GM10248 (cell line): ENCODE measurements at regions not wholly inside any gene's neighbourhood (a gene's known extent, or its start where the extent isn't known, plus 50 kb on each side); places are given as distances from the start of the nearest gene placed in this dataset.

Source experiments
- CTCF ChIA-PET: fragments of 300-600 bp; sonication (Branson Sonifier 250); formaldehyde crosslinking; extraction: SDS; loops from one replicate; lab custom pipeline; 2021; ENCODE audit warnings: antibody characterized with exemption; lab: Yijun Ruan, JAX
- POLR2A ChIA-PET: fragments of 350-650 bp; sonication (Branson Sonifier 250); formaldehyde crosslinking; extraction: SDS; loops from one replicate; lab custom pipeline; 2020; ENCODE audit warnings: antibody characterized with exemption; lab: Yijun Ruan, JAX
- DNase-seq: peaks from one replicate; pipeline ENCODE4 v3.0.0; 2012; ENCODE audit errors: extremely low spot score
- TF ChIP-seq, protein P1 (sequence below): IDR thresholded peaks from 2 replicates; pipeline ENCODE4 v1.5.1; 2012; ENCODE audit warnings: mild to moderate bottlenecking, low read depth; ENCODE audit errors: extremely low read depth, missing control alignments, control extremely low read depth

DNA sequence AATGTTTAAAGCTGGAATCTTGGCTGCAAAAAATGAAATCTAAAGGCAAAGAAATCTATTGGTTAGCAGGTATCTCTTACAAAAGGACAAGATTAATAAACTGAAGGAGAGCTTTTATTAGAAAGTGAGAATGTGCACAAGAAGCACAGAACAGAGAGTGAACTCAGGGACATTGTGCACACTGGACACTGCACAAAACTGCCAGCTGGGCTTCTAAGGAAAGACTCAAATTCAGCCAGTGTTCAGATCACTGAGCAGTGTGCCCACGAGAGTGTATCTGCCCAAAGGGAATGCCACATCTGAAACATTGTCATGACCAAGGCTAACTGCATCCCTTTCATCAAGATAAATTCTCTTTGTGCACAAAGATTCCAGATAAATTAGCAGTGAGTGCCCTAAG lies 129.7 kb upstream of the KCNH7 start:
- ChIA-PET CTCF (no interaction called here), POLR2A (no interaction called here)
- no peak for DNase-seq
- TF ChIP-seq, protein P1, sequence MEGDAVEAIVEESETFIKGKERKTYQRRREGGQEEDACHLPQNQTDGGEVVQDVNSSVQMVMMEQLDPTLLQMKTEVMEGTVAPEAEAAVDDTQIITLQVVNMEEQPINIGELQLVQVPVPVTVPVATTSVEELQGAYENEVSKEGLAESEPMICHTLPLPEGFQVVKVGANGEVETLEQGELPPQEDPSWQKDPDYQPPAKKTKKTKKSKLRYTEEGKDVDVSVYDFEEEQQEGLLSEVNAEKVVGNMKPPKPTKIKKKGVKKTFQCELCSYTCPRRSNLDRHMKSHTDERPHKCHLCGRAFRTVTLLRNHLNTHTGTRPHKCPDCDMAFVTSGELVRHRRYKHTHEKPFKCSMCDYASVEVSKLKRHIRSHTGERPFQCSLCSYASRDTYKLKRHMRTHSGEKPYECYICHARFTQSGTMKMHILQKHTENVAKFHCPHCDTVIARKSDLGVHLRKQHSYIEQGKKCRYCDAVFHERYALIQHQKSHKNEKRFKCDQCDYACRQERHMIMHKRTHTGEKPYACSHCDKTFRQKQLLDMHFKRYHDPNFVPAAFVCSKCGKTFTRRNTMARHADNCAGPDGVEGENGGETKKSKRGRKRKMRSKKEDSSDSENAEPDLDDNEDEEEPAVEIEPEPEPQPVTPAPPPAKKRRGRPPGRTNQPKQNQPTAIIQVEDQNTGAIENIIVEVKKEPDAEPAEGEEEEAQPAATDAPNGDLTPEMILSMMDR: no peak

DNA sequence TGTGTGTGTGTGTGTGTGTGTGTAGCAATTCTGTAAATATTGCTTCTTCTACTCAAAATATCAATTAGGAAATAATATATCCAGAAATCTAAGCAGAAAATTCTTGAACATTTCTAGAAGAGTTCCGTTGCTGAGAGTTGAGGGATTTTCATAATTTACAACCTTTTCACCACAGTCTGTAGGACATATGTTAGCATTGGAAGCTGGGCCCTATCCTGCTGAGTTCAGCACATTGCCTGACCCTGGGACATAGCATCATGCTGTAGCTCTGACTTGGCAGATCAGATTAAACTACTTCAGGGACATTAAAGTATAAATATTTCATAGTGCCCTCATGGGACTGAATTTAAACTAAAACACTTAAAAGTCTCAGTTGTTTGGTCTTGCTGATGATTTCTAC lies 129.2 kb upstream of the KCNH7 start:
- CTCF ChIA-PET: interaction anchor here (0.7 kb wide), 1 partner anchor 11 kb away, joined by 3 read pairs; no protein-coding TSS in a partner anchor
- TF ChIP-seq, protein P1: no peak
- DNase-seq: no peak
- POLR2A ChIA-PET: no interaction called here

DNA sequence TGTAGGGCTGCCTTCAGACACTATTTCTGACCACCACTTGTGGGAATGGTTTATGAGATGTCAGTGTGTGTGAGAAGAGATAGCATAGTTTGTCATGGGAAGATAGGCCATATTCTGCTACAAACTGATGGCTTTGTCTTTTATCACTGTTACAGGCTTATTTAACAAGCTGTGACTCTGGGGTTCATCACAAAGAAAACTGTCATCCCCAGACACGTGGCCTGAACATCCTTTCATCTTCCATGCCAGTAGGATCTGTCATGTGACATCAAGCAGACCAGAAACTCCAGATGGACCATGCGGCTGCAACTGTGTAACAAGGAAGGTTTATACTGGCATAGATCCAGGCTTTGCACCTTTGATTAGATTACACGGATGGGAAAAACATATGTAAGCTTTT lies 128.6 kb upstream of the KCNH7 start:
- TF ChIP-seq, protein P1: no peak
- ChIA-PET POLR2A (no interaction called here), CTCF (interaction anchor here (0.7 kb wide), 1 partner anchor 12 kb away, joined by 3 read pairs; no protein-coding TSS in a partner anchor)
- DNase-seq: no peak

DNA sequence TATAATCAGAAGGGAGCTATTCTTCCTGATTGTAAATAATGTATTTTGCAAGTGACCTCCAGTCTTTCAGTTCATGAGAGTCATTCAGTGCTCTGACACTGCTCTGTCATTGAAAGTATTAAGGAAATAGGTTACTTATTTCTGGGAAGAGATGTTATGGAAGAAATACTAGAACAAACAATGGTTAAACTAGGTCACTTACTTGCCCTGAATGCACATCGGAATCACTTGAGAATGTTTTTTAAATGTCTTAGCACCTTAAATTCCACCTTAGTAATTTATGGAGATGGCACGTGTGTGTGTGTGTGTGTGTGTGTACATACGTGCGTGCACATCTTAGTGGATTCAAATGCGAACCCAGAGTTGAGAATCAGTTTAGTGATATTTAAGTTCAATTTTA lies 126.6 kb upstream of the KCNH7 start:
- no peak for DNase-seq
- CTCF ChIA-PET: interaction anchor here (1.2 kb wide), 1 partner anchor 13 kb away, joined by 4 read pairs; no protein-coding TSS in a partner anchor
- TF ChIP-seq, protein P1: no peak
- POLR2A ChIA-PET: no interaction called here

DNA sequence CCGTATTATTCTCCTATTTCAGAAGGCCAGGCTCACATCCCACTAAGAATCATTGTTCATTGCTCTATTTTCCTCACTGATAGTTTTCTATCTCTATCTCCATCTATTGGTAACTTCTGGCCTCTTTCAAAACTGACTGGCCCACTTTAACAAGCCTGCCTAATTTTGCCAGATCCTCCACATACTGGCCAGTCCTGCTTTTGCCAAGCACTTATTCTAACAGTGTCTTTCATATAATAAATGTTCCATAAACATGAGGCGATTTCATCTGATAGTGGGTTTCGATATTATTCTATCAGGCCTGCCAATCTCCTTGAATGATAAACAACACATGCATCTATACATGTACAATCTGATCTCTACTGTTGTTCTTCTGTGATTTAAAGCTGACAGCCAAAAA lies 125.9 kb upstream of the KCNH7 start:
- CTCF ChIA-PET: interaction anchor here (1.2 to 1.6 kb wide), 2 partner anchors 14 to 22 kb away, joined by 4 read pairs; no protein-coding TSS in a partner anchor
- DNase-seq: no peak
- TF ChIP-seq, protein P1: no peak
- POLR2A ChIA-PET: no interaction called here

DNA sequence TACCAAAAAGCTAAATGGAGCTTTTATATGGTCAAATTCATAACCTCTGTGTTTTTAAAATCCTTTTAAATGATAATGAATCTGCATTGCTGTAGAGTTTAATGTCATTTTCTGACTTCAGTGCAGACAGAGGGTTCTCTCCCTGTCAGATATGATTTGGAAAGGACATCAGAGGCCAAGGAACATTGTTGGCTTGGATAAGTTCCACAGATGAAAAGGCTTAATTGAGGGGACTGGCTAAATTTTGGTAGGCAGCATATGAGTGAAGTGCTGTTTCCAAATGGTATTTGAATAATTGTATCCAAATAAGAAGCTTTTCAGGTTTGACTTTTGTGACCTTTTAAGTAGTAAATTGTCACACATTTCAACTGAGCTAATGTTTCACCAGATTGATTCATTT lies 124.6 kb upstream of the KCNH7 start:
- ChIA-PET POLR2A (no interaction called here), CTCF (interaction anchor here (0.8 to 1.6 kb wide), 2 partner anchors 8 to 21 kb away, joined by 3 to 4 read pairs; no protein-coding TSS in a partner anchor)
- TF ChIP-seq, protein P1: no peak
- DNase-seq: no peak
